ENCODE measurements at regions not wholly inside any gene's neighbourhood (a gene's known extent, or its start where the extent isn't known, plus 50 kb on each side); places are given as distances from the start of the nearest gene placed in this dataset.

DNA sequence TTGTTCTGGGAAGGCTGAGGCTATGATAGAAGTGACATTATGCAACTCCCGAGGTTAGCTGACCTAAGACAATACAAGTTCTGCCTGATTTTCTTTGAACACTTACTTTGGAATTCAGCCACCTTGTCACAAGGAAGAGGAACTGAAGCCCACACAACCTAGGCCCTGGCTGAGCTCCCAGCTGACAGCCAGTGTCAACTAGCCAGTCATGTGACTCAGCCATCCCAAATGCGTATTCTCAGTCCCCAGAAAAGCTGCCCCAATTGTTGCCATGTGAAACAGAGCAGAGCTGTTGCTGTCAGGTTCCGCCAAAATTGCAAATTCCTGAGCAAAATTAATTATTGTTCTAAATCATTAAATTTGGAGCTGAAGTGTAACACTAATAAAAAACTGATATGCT, 1010.0 kb downstream of the XPNPEP1 start:
- no peak overlapping the region for H3K4me3 ChIP-seq (ENCODE audit: low read depth, low read length)
- H3K27me3 ChIP-seq (ENCODE audit: control insufficient read depth, insufficient read depth, low read length): peaks cover 19% of the 10 kb centered on the region

DNA sequence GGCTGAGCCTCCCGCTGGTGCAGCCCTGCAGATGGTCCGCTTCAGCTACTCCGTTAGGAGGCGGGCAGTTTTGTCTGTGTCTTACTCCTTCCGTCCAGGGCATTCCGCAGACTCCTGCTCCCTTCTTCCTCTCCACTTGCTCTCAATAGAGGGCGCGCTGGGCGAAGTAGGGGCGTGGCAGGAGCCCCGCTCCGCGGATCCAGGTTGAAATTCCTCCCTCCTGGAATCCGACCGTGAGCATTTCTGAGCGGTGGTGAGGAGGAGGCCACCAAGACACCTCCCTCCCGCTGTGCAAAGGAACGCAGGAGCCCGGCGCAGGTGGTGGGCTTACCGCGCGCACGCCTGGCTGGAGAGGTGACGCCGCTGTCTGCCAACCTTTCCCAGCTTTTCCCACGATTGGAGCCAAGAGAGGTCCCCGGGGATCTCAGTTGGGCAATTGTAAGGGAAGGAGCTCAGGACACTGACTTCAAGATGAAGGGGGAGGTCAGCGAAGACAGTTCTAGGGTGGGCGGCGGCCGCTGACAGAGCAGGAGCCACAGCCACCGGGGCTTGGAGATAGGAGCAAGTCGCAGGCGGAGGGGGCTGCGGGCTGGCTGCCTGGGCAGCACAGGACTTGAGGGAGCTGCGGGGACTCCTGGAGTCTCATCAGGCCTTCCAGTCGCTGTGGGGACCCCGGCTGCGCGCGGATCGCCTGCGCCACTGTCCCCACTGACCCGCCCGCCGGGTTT, 1011.3 kb downstream of the XPNPEP1 start:
- Histone ChIP-seq H3K27me3 (ENCODE audit: control insufficient read depth, insufficient read depth, low read length) (peaks cover 19% of the 10 kb centered on the region), H3K4me3 (ENCODE audit: low read depth, low read length) (peak overlapping the region; percentile 64), H3K27ac (ENCODE audit: low read depth, low read length) (peak overlapping the region; percentile 18), H3K9ac (ENCODE audit: low read depth, low read length) (peak overlapping the region; percentile 26; the same call in 1 of the 2 replicates), H3K9me3 (ENCODE audit: control insufficient read depth, insufficient read depth, low read length) (no peaks in the 10 kb centered on the region), H3K4me1 (ENCODE audit: control insufficient read depth, insufficient read depth, low read length) (no peaks in the 10 kb centered on the region), H3K36me3 (ENCODE audit: control insufficient read depth, insufficient read depth, low read length) (no peaks in the 10 kb centered on the region)

More for the DNA sequence above, 1010.0 kb downstream of the XPNPEP1 start:
- Histone ChIP-seq H3K36me3 (ENCODE audit: control insufficient read depth, insufficient read depth, low read length) (no peaks in the 10 kb centered on the region), H3K27ac (ENCODE audit: low read depth, low read length) (no peak overlapping the region), H3K4me1 (ENCODE audit: control insufficient read depth, insufficient read depth, low read length) (no peaks in the 10 kb centered on the region), H3K9me3 (ENCODE audit: control insufficient read depth, insufficient read depth, low read length) (no peaks in the 10 kb centered on the region), H3K9ac (ENCODE audit: low read depth, low read length) (no peak overlapping the region)

DNA sequence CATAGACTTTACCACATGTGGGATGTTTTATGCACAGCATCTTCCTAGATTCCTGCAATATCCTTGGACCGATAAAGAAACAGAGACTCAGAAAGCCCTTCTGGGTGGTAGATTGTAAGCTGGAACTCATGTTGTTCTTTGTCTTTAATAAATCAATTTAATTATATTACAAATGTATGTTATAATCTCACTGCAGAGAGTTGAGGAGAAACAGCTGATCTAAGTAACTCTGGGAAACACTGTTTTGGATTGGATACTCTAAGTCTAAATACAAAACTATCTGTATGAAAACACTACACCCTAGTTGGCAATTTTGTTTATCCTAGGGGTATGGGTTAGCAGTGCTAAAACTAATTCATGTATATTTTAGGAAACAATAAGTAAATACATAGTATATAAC, 1015.2 kb downstream of the XPNPEP1 start:
- Histone ChIP-seq H3K36me3 (ENCODE audit: control insufficient read depth, insufficient read depth, low read length) (no peaks in the 10 kb centered on the region), H3K9ac (ENCODE audit: low read depth, low read length) (no peak overlapping the region), H3K9me3 (ENCODE audit: control insufficient read depth, insufficient read depth, low read length) (no peaks in the 10 kb centered on the region), H3K27ac (ENCODE audit: low read depth, low read length) (no peak overlapping the region), H3K4me1 (ENCODE audit: control insufficient read depth, insufficient read depth, low read length) (no peaks in the 10 kb centered on the region), H3K27me3 (ENCODE audit: control insufficient read depth, insufficient read depth, low read length) (peaks cover 16% of the 10 kb centered on the region), H3K4me3 (ENCODE audit: low read depth, low read length) (no peak overlapping the region)

DNA sequence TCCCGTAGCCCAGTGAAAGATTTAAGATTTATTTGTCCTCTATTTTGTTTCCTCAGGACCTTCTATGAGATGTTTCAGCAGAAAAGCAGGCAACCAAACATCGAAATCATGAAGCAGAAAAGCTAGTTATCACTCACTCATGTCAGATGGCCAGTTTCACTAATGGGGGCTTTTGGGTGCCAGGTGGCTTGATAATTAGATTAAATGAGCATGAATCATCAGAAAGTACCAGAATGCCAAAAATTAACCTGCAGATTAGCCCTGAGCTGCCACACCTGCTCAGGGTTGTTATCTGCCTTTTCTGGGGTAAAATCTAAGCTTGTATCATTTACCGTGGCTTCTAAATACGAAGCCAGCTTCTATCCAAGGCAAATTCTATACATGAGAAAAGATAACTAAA, 1017.5 kb downstream of the XPNPEP1 start:
- no peaks in the 10 kb centered on the region for H3K9me3 ChIP-seq (ENCODE audit: control insufficient read depth, insufficient read depth, low read length)
- no peaks in the 10 kb centered on the region for H3K4me1 ChIP-seq (ENCODE audit: control insufficient read depth, insufficient read depth, low read length)

DNA sequence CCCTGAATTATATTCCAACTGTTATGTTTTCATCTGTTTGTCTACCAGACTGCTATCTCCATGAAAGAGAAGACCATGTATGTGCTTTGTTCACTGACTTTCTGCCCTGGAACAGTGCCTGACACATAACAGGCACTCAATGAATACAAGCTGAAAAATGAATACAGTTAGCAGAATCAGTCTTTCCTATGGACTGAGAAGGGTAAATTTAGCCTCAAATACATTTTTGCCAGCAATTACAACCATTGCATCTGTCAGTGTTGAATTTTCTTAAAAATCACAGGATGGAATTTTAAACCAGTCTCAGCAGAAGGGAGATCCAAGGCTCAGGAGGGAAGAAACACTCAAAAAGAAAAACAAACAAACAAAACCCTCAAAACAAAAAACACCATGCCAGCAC, 1018.1 kb downstream of the XPNPEP1 start:
- H3K9me3 ChIP-seq (ENCODE audit: control insufficient read depth, insufficient read depth, low read length): no peaks in the 10 kb centered on the region
- no peak overlapping the region for H3K4me3 ChIP-seq (ENCODE audit: low read depth, low read length)
- no peak overlapping the region for H3K27ac ChIP-seq (ENCODE audit: low read depth, low read length)
- peaks cover 1% of the 10 kb centered on the region for H3K27me3 ChIP-seq (ENCODE audit: control insufficient read depth, insufficient read depth, low read length)
- H3K9ac ChIP-seq (ENCODE audit: low read depth, low read length): no peak overlapping the region
- H3K4me1 ChIP-seq (ENCODE audit: control insufficient read depth, insufficient read depth, low read length): no peaks in the 10 kb centered on the region
- H3K36me3 ChIP-seq (ENCODE audit: control insufficient read depth, insufficient read depth, low read length): no peaks in the 10 kb centered on the region

More for the DNA sequence above, 1017.5 kb downstream of the XPNPEP1 start:
- Histone ChIP-seq H3K27me3 (ENCODE audit: control insufficient read depth, insufficient read depth, low read length) (peaks cover 8% of the 10 kb centered on the region), H3K4me3 (ENCODE audit: low read depth, low read length) (no peak overlapping the region), H3K36me3 (ENCODE audit: control insufficient read depth, insufficient read depth, low read length) (no peaks in the 10 kb centered on the region), H3K27ac (ENCODE audit: low read depth, low read length) (no peak overlapping the region), H3K9ac (ENCODE audit: low read depth, low read length) (no peak overlapping the region)

DNA sequence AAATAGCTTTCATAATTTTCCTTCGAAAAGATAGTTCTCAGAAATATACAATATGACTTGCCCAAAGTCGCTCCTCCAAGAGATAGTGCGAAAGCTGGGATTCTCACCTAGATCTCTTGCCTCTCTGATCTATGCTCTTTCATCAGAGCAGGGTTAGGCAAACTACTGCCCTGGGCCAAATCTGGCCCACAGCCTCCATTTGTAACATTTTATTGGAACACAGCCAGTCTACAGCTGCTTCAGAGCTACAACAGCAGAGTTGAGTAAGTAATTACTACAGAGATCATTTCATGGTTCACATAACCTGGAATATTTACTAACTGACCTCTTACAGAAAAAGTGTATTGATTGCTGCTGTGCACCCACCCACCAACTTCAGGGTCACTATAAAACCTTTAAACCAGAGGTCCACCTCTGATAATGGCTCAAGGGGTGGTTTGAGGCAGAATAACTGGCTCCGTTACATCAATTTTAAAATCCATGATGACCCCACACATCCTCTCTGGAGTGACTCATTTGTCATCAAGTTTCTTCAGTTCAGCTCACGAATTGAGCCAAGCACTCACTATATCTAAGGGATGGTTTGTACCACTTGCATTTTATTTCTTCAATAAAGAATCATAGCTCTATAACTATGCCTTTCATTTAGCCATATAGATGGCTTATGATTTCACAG, 1019.0 kb downstream of the XPNPEP1 start:
- H3K9me3 ChIP-seq (ENCODE audit: control insufficient read depth, insufficient read depth, low read length): no peaks in the 10 kb centered on the region
- no peak overlapping the region for H3K27ac ChIP-seq (ENCODE audit: low read depth, low read length)
- H3K9ac ChIP-seq (ENCODE audit: low read depth, low read length): no peak overlapping the region
- H3K4me3 ChIP-seq (ENCODE audit: low read depth, low read length): no peak overlapping the region
- no peaks in the 10 kb centered on the region; the same call in 1 of the 2 replicates for H3K27me3 ChIP-seq (ENCODE audit: control insufficient read depth, insufficient read depth, low read length)
- no peaks in the 10 kb centered on the region; the same call in 1 of the 2 replicates for H3K4me1 ChIP-seq (ENCODE audit: control insufficient read depth, insufficient read depth, low read length)
- no peaks in the 10 kb centered on the region for H3K36me3 ChIP-seq (ENCODE audit: control insufficient read depth, insufficient read depth, low read length)

DNA sequence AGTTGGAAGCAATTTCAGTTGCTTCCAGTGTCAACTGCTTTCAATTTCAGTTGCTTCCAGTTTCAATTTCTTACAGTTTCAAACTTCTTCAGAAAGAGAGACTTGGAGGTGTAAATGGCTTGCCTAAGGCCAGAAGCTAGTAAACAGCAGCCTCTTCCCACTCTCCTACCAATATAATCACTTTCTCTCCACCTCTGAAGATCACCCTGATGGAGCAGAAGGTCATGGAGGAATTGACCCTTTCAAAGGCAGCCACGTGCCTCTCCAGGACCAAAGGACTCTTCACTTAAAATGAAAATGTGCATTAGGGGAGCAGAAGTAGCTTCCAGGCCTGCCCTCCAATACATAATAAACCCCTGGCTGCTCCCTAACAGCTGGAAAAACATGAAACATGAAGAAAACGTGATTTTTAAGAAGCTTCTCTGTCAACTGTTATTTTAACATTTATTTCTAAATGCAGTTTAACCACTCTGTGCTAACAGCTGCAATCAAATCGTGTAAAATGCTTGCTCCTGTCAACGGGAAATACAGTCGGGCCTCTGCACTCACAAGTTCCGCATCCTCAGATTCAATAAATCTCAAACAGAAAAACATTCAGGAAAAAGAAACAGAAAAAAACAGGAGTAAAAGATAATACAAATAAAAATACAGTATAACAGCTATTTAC, 1020.6 kb downstream of the XPNPEP1 start:
- H3K9ac ChIP-seq (ENCODE audit: low read depth, low read length): no peak overlapping the region
- no peak overlapping the region for H3K4me3 ChIP-seq (ENCODE audit: low read depth, low read length)
- H3K27ac ChIP-seq (ENCODE audit: low read depth, low read length): no peak overlapping the region
- no peaks in the 10 kb centered on the region for H3K36me3 ChIP-seq (ENCODE audit: control insufficient read depth, insufficient read depth, low read length)
- H3K9me3 ChIP-seq (ENCODE audit: control insufficient read depth, insufficient read depth, low read length): no peaks in the 10 kb centered on the region
- no peaks in the 10 kb centered on the region; the same call in 1 of the 2 replicates for H3K27me3 ChIP-seq (ENCODE audit: control insufficient read depth, insufficient read depth, low read length)
- no peaks in the 10 kb centered on the region; the same call in 1 of the 2 replicates for H3K4me1 ChIP-seq (ENCODE audit: control insufficient read depth, insufficient read depth, low read length)

DNA sequence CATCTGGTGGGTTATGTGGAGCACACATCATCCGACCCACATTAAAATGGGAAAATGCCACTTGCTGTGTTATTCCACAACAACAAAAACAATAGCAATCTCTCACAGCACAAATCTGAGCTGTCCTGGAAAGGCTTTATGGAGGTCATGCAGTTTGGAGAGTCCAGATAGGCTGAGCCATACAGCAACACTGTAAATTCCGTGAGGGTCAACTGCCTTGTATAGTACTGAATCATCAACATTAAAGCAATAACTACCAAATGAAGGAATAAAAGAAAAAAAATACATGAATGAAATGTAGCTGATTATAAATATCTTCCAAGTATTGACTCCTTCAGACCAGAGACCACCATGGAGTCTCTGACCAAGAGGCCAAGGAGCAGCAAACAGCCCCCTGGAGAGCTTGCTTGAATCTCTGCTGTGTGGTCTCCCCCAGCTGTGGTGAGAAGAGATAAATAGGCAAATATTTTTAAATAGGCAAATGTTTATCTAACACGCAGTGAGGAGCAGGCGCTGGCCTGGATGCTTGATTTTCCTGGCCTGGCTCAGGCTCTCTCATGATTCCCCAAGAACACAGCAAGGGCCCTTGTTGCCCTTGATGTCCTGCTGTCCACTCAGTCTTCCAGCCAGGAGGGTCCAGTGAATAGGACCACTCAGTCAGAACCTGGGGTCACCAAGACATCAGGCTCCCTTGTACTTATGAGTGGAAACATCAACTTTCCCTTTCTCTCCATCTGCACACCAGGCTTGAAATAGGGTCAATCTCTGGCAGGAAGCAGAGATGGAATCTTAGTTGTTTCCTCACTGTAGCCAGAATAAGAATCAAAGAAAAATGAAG, 1021.3 kb downstream of the XPNPEP1 start:
- Histone ChIP-seq H3K9me3 (ENCODE audit: control insufficient read depth, insufficient read depth, low read length) (no peaks in the 10 kb centered on the region), H3K27me3 (ENCODE audit: control insufficient read depth, insufficient read depth, low read length) (no peaks in the 10 kb centered on the region; the same call in 1 of the 2 replicates), H3K9ac (ENCODE audit: low read depth, low read length) (no peak overlapping the region), H3K4me1 (ENCODE audit: control insufficient read depth, insufficient read depth, low read length) (no peaks in the 10 kb centered on the region; the same call in 1 of the 2 replicates), H3K4me3 (ENCODE audit: low read depth, low read length) (no peak overlapping the region), H3K36me3 (ENCODE audit: control insufficient read depth, insufficient read depth, low read length) (no peaks in the 10 kb centered on the region), H3K27ac (ENCODE audit: low read depth, low read length) (no peak overlapping the region)

DNA sequence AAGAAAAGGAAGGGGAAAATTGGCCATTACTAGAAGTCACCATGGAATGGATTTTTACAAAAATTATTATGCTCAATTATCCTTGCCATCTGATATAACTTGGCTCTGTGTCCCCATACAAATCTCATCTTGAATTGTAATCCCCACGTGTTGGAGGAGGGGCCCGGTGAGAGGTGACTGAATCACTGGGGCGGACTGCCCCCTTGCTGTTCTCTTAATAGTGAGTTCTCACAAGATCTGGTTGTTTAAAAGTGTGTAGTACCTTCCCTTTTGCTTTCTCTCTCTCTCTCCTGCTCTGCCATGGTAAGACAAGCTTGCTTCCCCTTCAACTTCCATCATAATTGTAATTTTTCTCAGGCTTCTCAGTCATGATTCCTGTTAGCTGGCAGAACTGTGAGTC, 1023.6 kb downstream of the XPNPEP1 start:
- Histone ChIP-seq H3K4me3 (ENCODE audit: low read depth, low read length) (no peak overlapping the region), H3K27me3 (ENCODE audit: control insufficient read depth, insufficient read depth, low read length) (no peaks in the 10 kb centered on the region), H3K27ac (ENCODE audit: low read depth, low read length) (no peak overlapping the region), H3K4me1 (ENCODE audit: control insufficient read depth, insufficient read depth, low read length) (no peaks in the 10 kb centered on the region; the same call in 1 of the 2 replicates), H3K9me3 (ENCODE audit: control insufficient read depth, insufficient read depth, low read length) (no peaks in the 10 kb centered on the region), H3K9ac (ENCODE audit: low read depth, low read length) (no peak overlapping the region), H3K36me3 (ENCODE audit: control insufficient read depth, insufficient read depth, low read length) (no peaks in the 10 kb centered on the region)

DNA sequence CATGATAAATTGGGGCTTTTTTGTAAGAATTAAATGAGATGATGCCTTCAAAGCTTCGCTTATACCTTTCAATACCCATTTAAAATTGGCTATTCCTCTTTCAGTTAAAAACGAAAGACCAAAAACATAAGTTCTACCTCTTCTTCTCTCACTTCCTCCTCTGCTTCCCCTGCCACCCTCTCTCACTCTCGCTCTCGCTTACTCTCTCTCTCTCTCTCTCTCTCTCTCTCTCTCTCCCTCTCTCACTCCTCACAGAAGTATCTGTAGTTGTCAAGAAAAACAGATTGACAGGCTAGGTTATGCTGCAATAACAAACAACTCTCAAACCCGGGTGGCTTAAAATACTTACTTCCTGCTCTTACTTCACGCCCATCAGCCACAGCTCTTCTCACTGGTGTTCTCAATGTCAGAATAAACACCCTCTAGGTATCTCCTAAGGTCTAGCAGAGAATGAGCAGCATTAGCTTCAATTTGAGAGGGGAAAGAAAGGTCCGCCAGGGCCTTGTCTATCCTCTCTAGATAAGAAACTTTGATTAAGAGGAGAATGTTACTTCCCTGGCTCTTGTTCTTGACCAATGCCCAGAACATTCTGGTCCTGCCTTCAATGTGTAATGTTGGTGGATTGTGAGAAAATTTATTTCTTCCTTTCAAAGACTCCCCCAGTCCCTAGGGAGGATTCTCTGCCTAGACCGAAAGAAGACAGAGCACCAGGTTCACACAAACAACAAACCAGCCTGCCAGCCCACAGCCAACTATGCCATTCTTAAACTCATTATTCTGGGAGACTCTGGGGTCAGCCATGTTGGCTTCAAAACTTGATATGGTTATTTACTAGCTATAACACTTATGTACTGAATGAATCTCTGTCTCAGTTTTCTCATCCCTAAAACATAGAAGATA, 1028.7 kb downstream of the XPNPEP1 start:
- Histone ChIP-seq H3K9me3 (ENCODE audit: control insufficient read depth, insufficient read depth, low read length) (no peaks in the 10 kb centered on the region; the same call in 1 of the 2 replicates), H3K4me3 (ENCODE audit: low read depth, low read length) (no peak overlapping the region), H3K9ac (ENCODE audit: low read depth, low read length) (no peak overlapping the region), H3K4me1 (ENCODE audit: control insufficient read depth, insufficient read depth, low read length) (no peaks in the 10 kb centered on the region; the same call in 1 of the 2 replicates), H3K27me3 (ENCODE audit: control insufficient read depth, insufficient read depth, low read length) (no peaks in the 10 kb centered on the region), H3K36me3 (ENCODE audit: control insufficient read depth, insufficient read depth, low read length) (no peaks in the 10 kb centered on the region), H3K27ac (ENCODE audit: low read depth, low read length) (no peak overlapping the region)

Data from HUES48 (cell line).